Fibroblast of the aortic adventitia (primary cell): ENCODE measurements at regions not wholly inside any gene's neighbourhood (a gene's known extent, or its start where the extent isn't known, plus 50 kb on each side); places are given as distances from the start of the nearest gene placed in this dataset.

Experiments used
- DNase-seq: peaks from one replicate; pipeline ENCODE4 v3.0.0-alpha.2; 2010; ENCODE audit warnings: low read depth
- H3K4me3 ChIP-seq: 2 replicates; pipeline ENCODE4 v1.5.1; 2011; ENCODE audit warnings: low read depth, mild to moderate bottlenecking, control low read depth, low read length, moderate library complexity
- TF ChIP-seq, protein P1 (sequence below): IDR thresholded peaks from 2 replicates; pipeline ENCODE4 v1.5.1; 2011; ENCODE audit warnings: mild to moderate bottlenecking, low read length, control low read depth, inconsistent platforms; ENCODE audit not compliant: insufficient read depth

DNA sequence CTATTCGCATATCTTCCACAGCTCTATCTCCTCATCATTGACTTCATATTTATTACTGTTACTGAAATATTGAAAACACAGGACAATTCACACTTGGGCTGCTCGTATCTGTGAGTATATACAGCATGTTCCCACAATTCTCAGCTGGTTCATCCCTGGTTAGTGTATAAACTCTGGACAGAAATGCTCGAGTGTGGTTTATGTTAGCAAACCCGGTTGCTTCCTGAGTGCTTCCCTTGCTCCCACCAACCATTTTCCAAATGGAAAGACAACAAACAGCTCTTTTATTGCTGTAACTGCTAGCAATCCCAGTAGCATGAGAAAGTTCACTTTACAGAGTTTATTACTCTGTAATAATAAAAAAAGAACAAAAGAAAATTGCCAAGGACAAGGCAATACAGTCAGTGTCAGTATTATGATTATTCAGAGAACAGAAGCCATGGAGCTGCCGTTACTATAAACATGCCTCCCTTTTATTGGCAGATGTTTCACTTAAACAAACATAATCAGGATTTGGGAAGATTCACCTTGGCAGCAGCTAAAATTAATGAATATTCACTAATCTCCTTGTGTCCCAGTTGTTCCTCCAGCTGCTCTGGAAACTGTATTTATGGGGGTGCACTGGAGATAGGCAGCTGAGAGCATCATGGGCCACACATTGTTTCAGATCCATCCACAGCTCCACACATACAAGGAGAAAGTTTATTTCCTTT lies 134.1 kb upstream of the GUCY1A1 start:
- no peak for DNase-seq
- no peak overlapping the region for H3K4me3 ChIP-seq
- TF ChIP-seq, protein P1, sequence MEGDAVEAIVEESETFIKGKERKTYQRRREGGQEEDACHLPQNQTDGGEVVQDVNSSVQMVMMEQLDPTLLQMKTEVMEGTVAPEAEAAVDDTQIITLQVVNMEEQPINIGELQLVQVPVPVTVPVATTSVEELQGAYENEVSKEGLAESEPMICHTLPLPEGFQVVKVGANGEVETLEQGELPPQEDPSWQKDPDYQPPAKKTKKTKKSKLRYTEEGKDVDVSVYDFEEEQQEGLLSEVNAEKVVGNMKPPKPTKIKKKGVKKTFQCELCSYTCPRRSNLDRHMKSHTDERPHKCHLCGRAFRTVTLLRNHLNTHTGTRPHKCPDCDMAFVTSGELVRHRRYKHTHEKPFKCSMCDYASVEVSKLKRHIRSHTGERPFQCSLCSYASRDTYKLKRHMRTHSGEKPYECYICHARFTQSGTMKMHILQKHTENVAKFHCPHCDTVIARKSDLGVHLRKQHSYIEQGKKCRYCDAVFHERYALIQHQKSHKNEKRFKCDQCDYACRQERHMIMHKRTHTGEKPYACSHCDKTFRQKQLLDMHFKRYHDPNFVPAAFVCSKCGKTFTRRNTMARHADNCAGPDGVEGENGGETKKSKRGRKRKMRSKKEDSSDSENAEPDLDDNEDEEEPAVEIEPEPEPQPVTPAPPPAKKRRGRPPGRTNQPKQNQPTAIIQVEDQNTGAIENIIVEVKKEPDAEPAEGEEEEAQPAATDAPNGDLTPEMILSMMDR = no peak

DNA sequence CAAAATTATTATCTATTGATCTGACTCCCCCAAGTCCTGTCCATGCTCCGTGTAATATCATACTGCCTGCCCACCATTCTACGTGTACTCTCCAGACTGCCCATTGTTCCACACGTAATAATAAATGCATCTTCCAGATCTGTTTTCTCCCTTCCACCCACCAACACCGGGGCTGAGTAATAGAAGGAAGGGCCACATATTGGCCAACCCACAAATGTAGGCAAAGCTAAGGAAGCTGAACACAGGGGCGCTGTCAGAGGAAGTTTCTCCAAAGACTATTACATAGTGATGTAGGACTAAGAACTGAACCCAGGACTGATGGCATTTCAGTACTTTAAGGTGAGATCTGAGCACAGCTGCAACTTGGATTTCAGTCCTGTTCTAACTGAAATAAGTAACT lies 135.8 kb upstream of the GUCY1A1 start:
- TF ChIP-seq, protein P1 = no peak
- no peak for DNase-seq
- no peak overlapping the region for H3K4me3 ChIP-seq

DNA sequence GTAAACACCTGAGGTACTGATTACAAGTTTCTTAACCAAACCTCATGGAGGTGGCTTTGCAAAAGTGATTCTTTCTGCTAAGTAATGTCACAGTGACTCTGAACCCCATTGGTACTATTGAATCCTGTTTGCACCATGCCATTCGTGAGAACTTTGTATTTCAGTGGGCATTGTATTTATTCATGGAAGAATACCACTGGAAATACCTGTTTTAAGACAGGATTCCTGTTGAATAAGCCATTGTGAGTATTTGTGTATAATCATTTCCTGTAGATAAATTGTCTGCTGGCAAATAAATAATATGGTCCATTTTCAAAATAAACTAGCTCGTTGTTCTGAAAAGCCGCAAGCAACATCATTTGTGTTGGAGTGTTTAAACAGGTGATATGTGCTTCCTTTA lies 136.4 kb upstream of the GUCY1A1 start:
- no peak overlapping the region for H3K4me3 ChIP-seq
- no peak for DNase-seq
- TF ChIP-seq, protein P1 = no peak

DNA sequence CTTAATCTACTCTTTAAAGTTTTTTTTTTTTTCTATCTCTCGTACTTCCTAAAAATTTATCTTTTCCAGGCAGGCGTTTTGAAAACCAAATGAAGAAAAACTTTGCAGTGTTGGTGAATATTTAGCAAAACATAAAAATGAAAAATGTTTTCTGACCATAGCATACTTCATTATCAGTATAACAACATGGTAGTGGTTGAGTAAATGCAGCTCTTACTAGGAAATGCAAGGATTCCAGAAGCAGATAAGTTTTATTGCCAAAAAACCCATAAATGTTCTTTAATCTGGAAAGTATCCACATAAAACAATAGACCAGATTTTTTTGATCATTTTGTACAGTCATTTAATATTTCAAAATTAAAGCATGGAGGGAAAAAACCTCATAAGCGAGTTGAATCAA lies 136.9 kb upstream of the GUCY1A1 start:
- no peak for DNase-seq
- H3K4me3 ChIP-seq = no peak overlapping the region
- TF ChIP-seq, protein P1 = no peak

DNA sequence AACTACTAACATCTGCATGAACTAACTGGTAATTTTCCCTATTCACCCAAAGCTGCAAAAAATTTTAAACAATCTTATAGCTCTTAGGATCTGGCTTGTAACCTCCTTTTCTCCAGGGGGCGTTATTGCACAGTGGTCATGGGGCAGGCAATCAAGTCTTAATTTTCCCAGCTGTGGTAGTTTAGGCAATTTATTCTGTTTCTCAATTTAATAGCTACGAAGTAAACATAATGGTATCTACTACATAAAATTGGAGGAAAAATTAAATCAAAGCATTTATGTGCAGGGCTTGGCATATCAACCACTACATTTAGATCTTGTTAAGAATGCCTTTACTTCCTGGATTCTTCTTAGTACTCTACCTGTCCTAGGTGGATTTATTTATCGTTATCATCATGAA lies 137.4 kb upstream of the GUCY1A1 start:
- no peak for DNase-seq
- no peak overlapping the region for H3K4me3 ChIP-seq
- TF ChIP-seq, protein P1 = no peak

DNA sequence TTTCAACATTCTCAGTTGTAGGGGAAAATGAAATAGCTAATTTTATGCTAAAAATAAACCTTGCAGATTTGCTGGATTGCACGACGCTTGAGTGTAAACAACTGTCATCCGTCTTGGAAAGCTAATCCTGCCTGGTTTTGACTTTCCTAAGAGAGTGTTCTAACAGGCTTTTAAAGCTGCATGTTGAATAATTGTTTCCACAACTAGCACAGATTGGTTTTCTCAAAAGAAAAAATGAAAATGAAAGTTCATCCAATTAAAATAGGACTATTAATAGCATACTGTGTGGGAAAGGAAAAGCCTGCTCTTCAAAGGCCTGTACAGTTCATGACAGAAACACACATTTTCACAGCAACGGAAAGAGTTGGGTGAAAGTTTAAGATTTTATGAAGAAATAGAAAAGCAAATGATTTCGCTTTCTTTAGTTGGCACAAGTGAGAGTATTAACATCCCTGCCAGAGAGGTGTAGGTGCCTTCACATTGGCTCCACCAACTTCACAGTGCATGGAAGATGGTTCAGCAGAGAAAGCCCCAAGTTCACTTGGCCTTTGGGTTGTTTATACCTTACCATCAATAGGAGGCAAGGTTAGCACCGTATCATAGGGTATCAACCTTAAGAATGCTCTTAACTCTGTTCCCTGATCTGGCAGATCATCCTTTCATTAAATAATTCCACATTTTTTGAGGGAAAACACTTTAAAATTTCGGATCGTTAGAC lies 140.0 kb upstream of the GUCY1A1 start:
- DNase-seq = peak; percentile 23
- TF ChIP-seq, protein P1 = no peak
- no peak overlapping the region for H3K4me3 ChIP-seq
